ENCODE measurements at regions not wholly inside any gene's neighbourhood (a gene's known extent, or its start where the extent isn't known, plus 50 kb on each side); places are given as distances from the start of the nearest gene placed in this dataset.

DNA sequence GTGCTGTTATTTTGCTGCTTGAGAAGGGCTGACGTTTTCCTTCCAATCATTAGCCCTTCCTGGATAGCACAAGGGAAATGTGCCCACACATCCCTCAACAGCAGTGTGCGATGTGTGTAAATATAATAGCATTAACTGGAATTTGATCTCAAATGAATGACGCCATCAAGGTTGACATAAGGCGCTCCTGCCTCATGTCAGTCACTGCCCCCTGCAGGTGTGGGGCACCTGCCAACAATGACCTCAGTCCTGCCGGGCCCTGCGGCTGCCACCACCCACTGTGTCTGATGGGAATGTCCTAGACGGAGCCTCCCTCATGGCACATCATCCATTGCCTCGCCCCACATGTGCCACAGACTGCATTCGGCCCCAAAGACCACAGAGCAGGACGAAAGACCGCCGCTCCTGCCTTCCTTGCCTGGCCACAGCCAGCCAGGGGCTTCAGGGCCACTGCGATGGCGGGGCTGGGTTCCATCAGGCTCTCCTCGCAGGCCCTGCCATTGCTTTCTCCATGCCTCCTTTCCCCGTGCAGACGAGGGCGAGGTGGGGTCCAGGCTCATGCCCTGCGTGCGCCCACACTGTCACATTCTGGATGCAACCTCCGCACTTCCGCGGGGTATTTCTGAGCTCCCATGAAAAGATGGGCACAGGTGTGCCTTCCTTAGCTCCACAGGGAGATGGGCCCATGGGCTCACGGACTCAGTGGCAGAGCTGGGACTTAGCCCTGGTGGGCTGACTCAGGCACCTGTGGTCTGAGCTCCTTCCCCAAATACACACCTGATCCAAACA lies 146.7 kb downstream of the SOX1 start:
- TF ChIP-seq, protein P1, sequence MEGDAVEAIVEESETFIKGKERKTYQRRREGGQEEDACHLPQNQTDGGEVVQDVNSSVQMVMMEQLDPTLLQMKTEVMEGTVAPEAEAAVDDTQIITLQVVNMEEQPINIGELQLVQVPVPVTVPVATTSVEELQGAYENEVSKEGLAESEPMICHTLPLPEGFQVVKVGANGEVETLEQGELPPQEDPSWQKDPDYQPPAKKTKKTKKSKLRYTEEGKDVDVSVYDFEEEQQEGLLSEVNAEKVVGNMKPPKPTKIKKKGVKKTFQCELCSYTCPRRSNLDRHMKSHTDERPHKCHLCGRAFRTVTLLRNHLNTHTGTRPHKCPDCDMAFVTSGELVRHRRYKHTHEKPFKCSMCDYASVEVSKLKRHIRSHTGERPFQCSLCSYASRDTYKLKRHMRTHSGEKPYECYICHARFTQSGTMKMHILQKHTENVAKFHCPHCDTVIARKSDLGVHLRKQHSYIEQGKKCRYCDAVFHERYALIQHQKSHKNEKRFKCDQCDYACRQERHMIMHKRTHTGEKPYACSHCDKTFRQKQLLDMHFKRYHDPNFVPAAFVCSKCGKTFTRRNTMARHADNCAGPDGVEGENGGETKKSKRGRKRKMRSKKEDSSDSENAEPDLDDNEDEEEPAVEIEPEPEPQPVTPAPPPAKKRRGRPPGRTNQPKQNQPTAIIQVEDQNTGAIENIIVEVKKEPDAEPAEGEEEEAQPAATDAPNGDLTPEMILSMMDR (IDR thresholded peaks at IDR 0.05), result no peak
- no peak for TF ChIP-seq POLR2A (IDR thresholded peaks at IDR 0.05)
- Histone ChIP-seq H3K9me3 (no peaks in the 10 kb centered on the region), H3K36me3 (no peaks in the 10 kb centered on the region), H3K27ac (no peak overlapping the region), H3K4me3 (replicated peaks in 1 of 3) (no peak overlapping the region), H3K27me3 (no peaks in the 10 kb centered on the region), H3K4me1 (no peaks in the 10 kb centered on the region)
- WGBS, 2 donors, result 82 to 85% methylated on average over 23 of the region's 24 CpGs
- intact Hi-C loops (cut with DNase I), result no loop called here
- DNase-seq, result no peak

- Histone ChIP-seq H3K27me3 (no peaks in the 10 kb centered on the region), H3K36me3 (no peaks in the 10 kb centered on the region), H3K4me3 (replicated peaks in 1 of 3) (no peak overlapping the region), H3K9me3 (no peaks in the 10 kb centered on the region), H3K27ac (no peak overlapping the region), H3K4me1 (no peaks in the 10 kb centered on the region)
- WGBS, 2 donors, result 74 to 78% methylated on average over 8 to 19 of the region's 19 CpGs
- intact Hi-C loops (cut with DNase I), result no loop called here
- TF ChIP-seq POLR2A (IDR thresholded peaks at IDR 0.05), result no peak
- TF ChIP-seq, protein P1 (IDR thresholded peaks at IDR 0.05), result no peak
- DNase-seq, result no peak
Observed at GRCh38 chr13:112215871-112216270, 148.9 kb downstream of the SOX1 start.

DNA sequence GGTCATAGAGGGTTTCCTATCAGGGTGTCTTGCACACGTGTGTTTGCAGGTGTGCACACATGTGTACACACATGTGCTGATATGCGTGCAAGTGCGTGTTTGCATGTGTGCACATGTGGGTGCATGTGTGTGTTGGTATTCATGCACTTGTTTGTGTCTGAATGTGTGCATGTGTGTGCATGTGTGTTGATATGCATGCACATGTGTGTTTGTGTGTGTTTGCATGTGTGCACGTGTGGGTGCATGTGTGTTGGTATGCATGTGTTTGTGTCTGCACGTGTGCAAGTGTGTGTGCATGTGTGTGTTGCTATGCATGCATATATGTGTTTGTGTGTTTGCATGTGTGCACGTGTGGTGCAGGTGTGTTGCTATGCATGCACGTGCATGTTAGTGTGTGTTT lies 150.5 kb downstream of the SOX1 start:
- Histone ChIP-seq H3K4me1 (no peaks in the 10 kb centered on the region), H3K36me3 (no peaks in the 10 kb centered on the region), H3K4me3 (replicated peaks in 1 of 3) (no peak overlapping the region), H3K9me3 (no peaks in the 10 kb centered on the region), H3K27ac (no peak overlapping the region), H3K27me3 (no peaks in the 10 kb centered on the region)
- intact Hi-C loops (cut with DNase I), result no loop called here
- TF ChIP-seq, protein P1 (IDR thresholded peaks at IDR 0.05), result no peak
- TF ChIP-seq POLR2A (IDR thresholded peaks at IDR 0.05), result no peak
- DNase-seq, result no peak
- 90 to 97% methylated on average over 5 to 7 of the region's 7 CpGs for WGBS, 2 donors

DNA sequence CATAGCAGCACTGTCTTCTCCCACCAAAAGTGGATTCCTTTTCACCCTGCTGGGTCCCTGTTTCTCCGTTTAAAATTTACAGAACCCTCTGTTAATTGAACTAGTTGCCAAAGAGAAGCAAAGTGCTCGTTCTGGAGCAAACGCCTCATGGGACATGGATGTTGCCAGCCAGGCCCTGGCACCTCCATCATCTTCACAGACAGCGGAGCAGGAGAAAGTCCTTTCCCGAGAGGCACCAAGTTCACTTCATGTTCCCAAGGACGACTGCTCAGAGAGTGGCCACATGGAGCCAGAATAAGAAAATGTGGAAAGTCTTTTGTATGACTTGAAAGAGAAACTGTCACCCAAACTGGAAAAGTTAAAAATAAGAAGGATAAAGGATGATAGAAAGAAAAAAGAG lies 151.5 kb downstream of the SOX1 start:
- Histone ChIP-seq H3K4me3 (replicated peaks in 1 of 3) (no peak overlapping the region), H3K36me3 (no peaks in the 10 kb centered on the region), H3K27ac (no peak overlapping the region), H3K9me3 (no peaks in the 10 kb centered on the region), H3K27me3 (no peaks in the 10 kb centered on the region), H3K4me1 (no peaks in the 10 kb centered on the region)
- 60 to 73% methylated on average over 6 of the region's 6 CpGs for WGBS, 2 donors
- TF ChIP-seq, protein P1 (IDR thresholded peaks at IDR 0.05), result no peak
- no peak for TF ChIP-seq POLR2A (IDR thresholded peaks at IDR 0.05)
- DNase-seq, result no peak
- intact Hi-C loops (cut with DNase I), result no loop called here

DNA sequence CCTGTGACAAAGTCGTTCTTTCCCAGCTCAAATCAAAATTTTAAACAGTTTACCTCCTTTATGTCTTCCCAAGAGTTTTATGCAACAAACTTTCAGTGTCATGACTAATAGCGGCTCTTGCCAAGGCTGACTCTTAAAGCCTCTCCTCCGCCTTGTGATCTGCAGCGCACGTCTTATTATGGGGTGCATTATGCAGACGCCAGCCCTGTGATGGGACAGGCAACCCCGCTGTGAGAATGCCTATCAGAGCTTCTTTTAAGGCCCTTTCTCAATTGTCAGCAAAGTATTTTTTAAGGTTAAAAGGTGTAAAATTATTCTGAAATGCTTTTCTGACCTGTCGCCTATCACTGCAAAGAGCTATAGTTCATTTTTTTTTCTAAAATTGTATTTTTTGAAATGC lies 152.8 kb downstream of the SOX1 start:
- H3K27me3 ChIP-seq, result no peaks in the 10 kb centered on the region
- no peaks in the 10 kb centered on the region for H3K4me1 ChIP-seq
- H3K4me3 ChIP-seq (replicated peaks in 1 of 3), result no peak overlapping the region
- no peak overlapping the region for H3K27ac ChIP-seq
- TF ChIP-seq POLR2A (IDR thresholded peaks at IDR 0.05), result no peak
- TF ChIP-seq, protein P1 (IDR thresholded peaks at IDR 0.05), result no peak
- no peaks in the 10 kb centered on the region for H3K9me3 ChIP-seq
- 77 to 82% methylated on average over 8 of the region's 8 CpGs for WGBS, 2 donors
- no peak for DNase-seq
- H3K36me3 ChIP-seq, result no peaks in the 10 kb centered on the region
- intact Hi-C loops (cut with DNase I), result no loop called here

Measured in thyroid gland (tissue), 4 donors.